HL-60 (cell line): ENCODE measurements at regions not wholly inside any gene's neighbourhood (a gene's known extent, or its start where the extent isn't known, plus 50 kb on each side); places are given as distances from the start of the nearest gene placed in this dataset.

Experiments
- CTCF ChIP-seq: IDR thresholded peaks from one replicate; pipeline ENCODE4 v1.5.1; 2011; ENCODE audit warnings: low read length, control low read depth, inconsistent platforms; ENCODE audit not compliant: insufficient read depth
- GABPA ChIP-seq: IDR thresholded peaks from 2 replicates; pipeline ENCODE4 v1.6.1; 2012; ENCODE audit warnings: low read depth
- POLR2AphosphoS5 ChIP-seq: IDR thresholded peaks from 2 replicates; pipeline ENCODE4 v1.6.1; 2012; ENCODE audit warnings: low read depth
- SPI1 ChIP-seq: IDR thresholded peaks from 2 replicates; pipeline ENCODE4 v1.6.1; 2012; ENCODE audit warnings: low read depth, mild to moderate bottlenecking, borderline replicate concordance
- TF ChIP-seq, protein P1 (sequence below): IDR thresholded peaks from 2 replicates; pipeline ENCODE4 v1.6.1; 2012; ENCODE audit warnings: low read depth; ENCODE audit not compliant: insufficient replicate concordance

- TF ChIP-seq CTCF (no peak), POLR2AphosphoS5 (no peak), GABPA (no peak), SPI1 (peak; percentile 45; the same call in 1 of the 2 replicates)
- TF ChIP-seq, protein P1, sequence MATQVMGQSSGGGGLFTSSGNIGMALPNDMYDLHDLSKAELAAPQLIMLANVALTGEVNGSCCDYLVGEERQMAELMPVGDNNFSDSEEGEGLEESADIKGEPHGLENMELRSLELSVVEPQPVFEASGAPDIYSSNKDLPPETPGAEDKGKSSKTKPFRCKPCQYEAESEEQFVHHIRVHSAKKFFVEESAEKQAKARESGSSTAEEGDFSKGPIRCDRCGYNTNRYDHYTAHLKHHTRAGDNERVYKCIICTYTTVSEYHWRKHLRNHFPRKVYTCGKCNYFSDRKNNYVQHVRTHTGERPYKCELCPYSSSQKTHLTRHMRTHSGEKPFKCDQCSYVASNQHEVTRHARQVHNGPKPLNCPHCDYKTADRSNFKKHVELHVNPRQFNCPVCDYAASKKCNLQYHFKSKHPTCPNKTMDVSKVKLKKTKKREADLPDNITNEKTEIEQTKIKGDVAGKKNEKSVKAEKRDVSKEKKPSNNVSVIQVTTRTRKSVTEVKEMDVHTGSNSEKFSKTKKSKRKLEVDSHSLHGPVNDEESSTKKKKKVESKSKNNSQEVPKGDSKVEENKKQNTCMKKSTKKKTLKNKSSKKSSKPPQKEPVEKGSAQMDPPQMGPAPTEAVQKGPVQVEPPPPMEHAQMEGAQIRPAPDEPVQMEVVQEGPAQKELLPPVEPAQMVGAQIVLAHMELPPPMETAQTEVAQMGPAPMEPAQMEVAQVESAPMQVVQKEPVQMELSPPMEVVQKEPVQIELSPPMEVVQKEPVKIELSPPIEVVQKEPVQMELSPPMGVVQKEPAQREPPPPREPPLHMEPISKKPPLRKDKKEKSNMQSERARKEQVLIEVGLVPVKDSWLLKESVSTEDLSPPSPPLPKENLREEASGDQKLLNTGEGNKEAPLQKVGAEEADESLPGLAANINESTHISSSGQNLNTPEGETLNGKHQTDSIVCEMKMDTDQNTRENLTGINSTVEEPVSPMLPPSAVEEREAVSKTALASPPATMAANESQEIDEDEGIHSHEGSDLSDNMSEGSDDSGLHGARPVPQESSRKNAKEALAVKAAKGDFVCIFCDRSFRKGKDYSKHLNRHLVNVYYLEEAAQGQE: no peak
Observed at GRCh38 chr13:64993514-64994164, 2236.5 kb downstream of the PCDH9 start.
